Left ventricle myocardium inferior (tissue), 1 donor: ENCODE measurements at regions not wholly inside any gene's neighbourhood (a gene's known extent, or its start where the extent isn't known, plus 50 kb on each side); places are given as distances from the start of the nearest gene placed in this dataset.

Experiments
- DNase-seq: peaks from one replicate; pipeline ENCODE4 v3.0.0-alpha.2; 2020
- H3K27ac ChIP-seq: fragments of 200-600 bp; replicated peaks from 2 replicates; pipeline ENCODE4 v1.8.0; 2021
- H3K27me3 ChIP-seq: fragments of 200-600 bp; 2 replicates; pipeline ENCODE4 v1.8.0; 2021; ENCODE audit warnings: low read depth
- H3K36me3 ChIP-seq: fragments of 200-600 bp; 2 replicates; pipeline ENCODE4 v1.8.0; 2021
- H3K4me1 ChIP-seq: fragments of 200-600 bp; 2 replicates; pipeline ENCODE4 v1.8.0; 2021
- H3K4me3 ChIP-seq: fragments of 200-600 bp; 2 replicates; pipeline ENCODE4 v1.8.0; 2021; ENCODE audit warnings: mild to moderate bottlenecking, moderate library complexity
- H3K9me3 ChIP-seq: fragments of 200-600 bp; replicated peaks from 2 replicates; pipeline ENCODE4 v1.8.0; 2021
- CTCF ChIP-seq: fragments of 200-600 bp; IDR thresholded peaks from 2 replicates; pipeline ENCODE4 v1.8.0; 2021; ENCODE audit warnings: antibody characterized with exemption, mild to moderate bottlenecking, borderline replicate concordance
- intact Hi-C: fragments of 100-400 bp; cut with micrococcal nuclease; formaldehyde crosslinking; loops from one replicate; pipeline ENCODE4 v1.11.0; 2022
- donor health status: DM: no; HTN: yes; CAD: no; lungs with severe emphysema.

GRCh38 chr13:84362777-84363176, 480.5 kb upstream of the SLITRK1 start:
- Histone ChIP-seq H3K27me3 (no peaks in the 10 kb centered on the region), H3K4me1 (no peaks in the 10 kb centered on the region), H3K27ac (no peak overlapping the region), H3K9me3 (no peaks in the 10 kb centered on the region), H3K4me3 (no peak overlapping the region), H3K36me3 (no peaks in the 10 kb centered on the region)
- intact Hi-C loops = no loop called here
- no peak for DNase-seq
- TF ChIP-seq CTCF = no peak

DNA sequence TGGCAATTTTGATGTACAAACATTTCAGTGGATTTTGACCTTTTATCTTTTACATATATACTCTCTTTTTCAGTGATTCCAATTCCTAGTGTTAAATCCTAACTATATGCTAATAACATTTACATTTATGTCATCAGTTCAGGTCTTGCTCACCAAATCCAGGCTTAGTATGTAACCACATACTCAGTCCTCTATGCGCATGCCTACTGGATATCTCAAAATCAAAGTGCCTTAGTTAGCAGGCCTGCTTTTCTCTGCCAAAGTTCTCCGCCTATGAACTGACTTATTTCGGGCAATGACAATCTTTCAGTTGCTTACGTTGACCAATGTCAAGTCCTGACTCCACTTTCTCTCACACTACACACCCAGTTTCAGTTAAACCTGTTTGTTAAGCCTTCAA, 478.5 kb upstream of the SLITRK1 start:
- no peak for DNase-seq
- no peak for TF ChIP-seq CTCF
- H3K36me3 ChIP-seq = no peaks in the 10 kb centered on the region

DNA sequence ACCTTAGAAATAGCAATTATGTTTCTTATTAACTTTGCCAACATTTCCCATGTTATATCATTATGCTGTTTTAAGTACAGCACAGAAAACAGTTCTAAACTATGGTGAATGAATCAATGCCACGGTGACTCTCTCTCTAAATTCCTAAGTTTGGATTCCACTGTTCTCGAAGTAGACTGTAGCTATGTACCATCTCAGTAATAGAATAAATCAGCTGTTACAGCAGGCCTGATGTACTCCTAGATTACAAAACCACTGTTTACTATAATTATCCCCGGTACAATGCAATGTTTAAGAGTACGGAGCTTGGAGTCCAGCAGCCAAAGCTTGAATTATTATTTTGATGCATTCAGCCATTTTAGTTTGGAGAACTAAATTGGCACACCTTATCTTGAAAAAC, 476.3 kb upstream of the SLITRK1 start:
- DNase-seq = no peak
- TF ChIP-seq CTCF = no peak

More for the DNA sequence above, 478.5 kb upstream of the SLITRK1 start:
- no peak overlapping the region for H3K4me3 ChIP-seq
- no peaks in the 10 kb centered on the region for H3K9me3 ChIP-seq
- no peaks in the 10 kb centered on the region for H3K4me1 ChIP-seq
- intact Hi-C loops = no loop called here
- no peak overlapping the region for H3K27ac ChIP-seq
- no peaks in the 10 kb centered on the region for H3K27me3 ChIP-seq

GRCh38 chr13:84352946-84353345, 470.7 kb upstream of the SLITRK1 start:
- no peak for TF ChIP-seq CTCF
- Histone ChIP-seq H3K9me3 (peaks cover 17% of the 10 kb centered on the region), H3K4me3 (no peak overlapping the region), H3K27me3 (no peaks in the 10 kb centered on the region), H3K27ac (no peak overlapping the region), H3K36me3 (no peaks in the 10 kb centered on the region), H3K4me1 (no peaks in the 10 kb centered on the region)
- DNase-seq = no peak
- intact Hi-C loops = no loop called here

More for the DNA sequence above, 476.3 kb upstream of the SLITRK1 start:
- no peaks in the 10 kb centered on the region for H3K36me3 ChIP-seq
- H3K27ac ChIP-seq = no peak overlapping the region
- intact Hi-C loops = no loop called here
- H3K4me3 ChIP-seq = no peak overlapping the region
- H3K27me3 ChIP-seq = no peaks in the 10 kb centered on the region
- H3K4me1 ChIP-seq = no peaks in the 10 kb centered on the region
- H3K9me3 ChIP-seq = no peaks in the 10 kb centered on the region

GRCh38 chr13:84339456-84339855, 457.2 kb upstream of the SLITRK1 start:
- H3K9me3 ChIP-seq = peaks cover 5% of the 10 kb centered on the region
- intact Hi-C loops = no loop called here
- no peak for TF ChIP-seq CTCF

DNA sequence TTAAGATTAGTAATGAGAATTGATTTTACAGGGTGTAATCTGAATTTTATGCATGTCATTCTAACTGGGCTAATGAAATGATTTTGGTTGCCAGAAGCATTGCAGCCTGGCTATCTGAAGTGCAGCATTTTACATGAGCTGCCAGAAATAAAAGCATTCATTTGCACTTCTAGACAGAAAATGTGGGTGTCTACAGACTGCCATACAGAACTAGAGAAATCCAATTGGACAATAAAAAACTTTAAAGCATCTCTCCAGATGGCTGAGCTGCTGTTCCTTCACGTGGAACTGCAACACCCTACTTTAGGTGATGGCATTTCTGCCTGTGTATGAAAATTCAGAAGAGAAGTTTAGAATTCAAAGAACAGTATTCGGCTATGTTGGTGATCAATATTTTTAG, 450.1 kb upstream of the SLITRK1 start:
- Histone ChIP-seq H3K36me3 (no peaks in the 10 kb centered on the region), H3K27ac (no peak overlapping the region), H3K27me3 (no peaks in the 10 kb centered on the region), H3K9me3 (no peaks in the 10 kb centered on the region), H3K4me3 (no peak overlapping the region), H3K4me1 (no peaks in the 10 kb centered on the region)
- no peak for TF ChIP-seq CTCF
- intact Hi-C loops = no loop called here
- DNase-seq = no peak

More at GRCh38 chr13:84339456-84339855, 457.2 kb upstream of the SLITRK1 start:
- Histone ChIP-seq H3K36me3 (no peaks in the 10 kb centered on the region), H3K27me3 (no peaks in the 10 kb centered on the region), H3K4me3 (no peak overlapping the region), H3K27ac (no peak overlapping the region), H3K4me1 (no peaks in the 10 kb centered on the region)
- DNase-seq = no peak
